AG09319 (cell line): ENCODE measurements at regions not wholly inside any gene's neighbourhood (a gene's known extent, or its start where the extent isn't known, plus 50 kb on each side); places are given as distances from the start of the nearest gene placed in this dataset.

Experiments used
- DNase-seq: peaks from one replicate; pipeline ENCODE4 v3.0.0-alpha.2; 2010; ENCODE audit warnings: low read depth; ENCODE audit errors: extremely low read depth
- CTCF ChIP-seq: IDR thresholded peaks from 2 replicates; pipeline ENCODE4 v1.5.1; 2011; ENCODE audit warnings: low read depth, mild to moderate bottlenecking, inconsistent platforms, low read length, moderate library complexity

- no peak for TF ChIP-seq CTCF
- no peak for DNase-seq
Observed at GRCh38 chr16:63617990-63618763, 1503.7 kb downstream of the CDH11 start.

GRCh38 chr16:63617047-63617989, 1504.5 kb downstream of the CDH11 start:
- no peak for TF ChIP-seq CTCF
- no peak for DNase-seq

- TF ChIP-seq CTCF, result no peak
- no peak for DNase-seq
Observed at GRCh38 chr16:63614429-63614828, 1507.4 kb downstream of the CDH11 start.

- DNase-seq, result no peak
- no peak for TF ChIP-seq CTCF
Observed at GRCh38 chr16:63613701-63614100, 1508.2 kb downstream of the CDH11 start.

- DNase-seq, result no peak
- no peak for TF ChIP-seq CTCF
Observed at GRCh38 chr16:63612462-63613227, 1509.2 kb downstream of the CDH11 start.

- DNase-seq, result no peak
- no peak for TF ChIP-seq CTCF
Observed at GRCh38 chr16:63606778-63607177, 1515.1 kb downstream of the CDH11 start.
